Stimulated activated CD4-positive, alpha-beta T cell treated with anti-CD3 and anti-CD28 coated beads, Interleukin-4, amount 100 ng/mL, for 48 hours (primary cell): ENCODE measurements at regions not wholly inside any gene's neighbourhood (a gene's known extent, or its start where the extent isn't known, plus 50 kb on each side); places are given as distances from the start of the nearest gene placed in this dataset.

ENCODE experiments used
- DNase-seq, 2 donors: peaks; one replicate each; pipeline ENCODE4 v3.0.0-alpha.2; 2020; ENCODE audit warnings: low read depth in 2 of 2

DNA sequence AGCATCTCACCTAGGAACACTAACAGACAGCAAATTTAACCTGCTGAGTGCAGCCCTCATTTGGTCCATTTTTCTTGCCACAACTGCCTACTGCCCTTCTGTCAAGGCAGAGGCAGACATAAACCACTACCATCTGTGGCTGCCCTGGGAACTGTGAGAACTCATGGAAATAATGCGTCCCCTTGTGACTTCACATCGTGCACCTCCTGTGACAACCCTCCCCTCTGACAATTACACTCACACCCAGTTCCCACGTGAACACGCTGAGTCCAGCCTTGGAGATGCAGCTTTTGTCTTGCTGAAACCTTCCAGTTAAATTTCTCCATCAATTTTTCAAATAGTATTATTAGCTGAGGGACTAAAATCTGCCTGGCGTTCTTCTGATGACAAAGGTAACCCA, 193.1 kb upstream of the KLF14 start:
- no peak for DNase-seq

DNA sequence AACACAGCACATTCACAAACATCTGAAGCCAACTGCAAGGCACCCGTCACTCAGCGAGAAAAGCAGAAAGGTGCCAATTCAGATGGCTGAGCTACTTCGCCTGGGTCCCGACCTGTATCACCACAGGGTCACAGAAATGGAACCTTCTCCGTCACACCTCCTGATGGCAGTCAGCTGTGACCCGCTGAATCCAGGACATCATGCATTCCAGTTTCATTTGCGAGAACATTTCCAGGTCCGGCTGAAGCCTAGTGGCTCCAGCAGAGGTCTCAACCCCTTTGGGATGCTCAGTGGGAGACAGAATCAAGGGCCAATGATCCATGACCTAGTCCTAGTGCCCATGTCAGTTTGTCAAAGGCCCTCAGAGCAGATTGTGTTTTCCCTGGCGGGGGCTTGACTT, 193.6 kb upstream of the KLF14 start:
- no peak for DNase-seq

DNA sequence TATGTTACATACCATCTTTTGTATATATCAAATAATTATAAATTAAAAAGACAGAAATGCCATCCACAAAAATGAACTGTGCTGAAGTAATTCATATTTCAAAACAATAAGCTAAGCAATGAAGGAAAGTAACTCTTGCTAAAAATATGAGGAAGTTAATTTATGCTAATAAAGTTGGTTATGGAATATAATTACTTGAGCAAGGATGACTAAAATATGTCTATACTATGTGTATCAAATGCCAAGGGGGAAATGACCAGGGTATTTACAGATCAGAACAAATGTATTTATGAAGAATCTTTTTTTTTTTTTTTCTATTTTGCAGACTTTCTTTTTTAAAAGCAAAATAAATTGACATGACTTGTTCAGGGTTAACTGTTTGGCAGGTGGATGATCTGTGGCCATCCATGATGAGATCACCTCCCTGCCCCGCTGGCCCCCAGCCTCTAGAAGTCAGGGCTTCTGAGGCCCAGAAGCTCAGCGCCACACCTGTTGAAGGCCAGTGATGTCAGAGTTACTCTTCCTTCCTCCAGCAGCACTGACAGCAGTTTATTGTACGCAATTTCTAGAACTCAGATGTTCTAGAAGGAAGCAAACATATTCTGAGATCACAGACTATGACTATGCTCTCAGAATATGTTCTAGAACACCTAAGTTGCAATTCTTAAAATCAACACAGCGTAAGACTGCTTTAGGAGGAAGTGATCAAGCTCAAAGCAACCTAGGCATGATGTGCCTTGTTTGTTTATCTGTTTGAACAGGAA, 196.1 kb upstream of the KLF14 start:
- DNase-seq, result no peak

DNA sequence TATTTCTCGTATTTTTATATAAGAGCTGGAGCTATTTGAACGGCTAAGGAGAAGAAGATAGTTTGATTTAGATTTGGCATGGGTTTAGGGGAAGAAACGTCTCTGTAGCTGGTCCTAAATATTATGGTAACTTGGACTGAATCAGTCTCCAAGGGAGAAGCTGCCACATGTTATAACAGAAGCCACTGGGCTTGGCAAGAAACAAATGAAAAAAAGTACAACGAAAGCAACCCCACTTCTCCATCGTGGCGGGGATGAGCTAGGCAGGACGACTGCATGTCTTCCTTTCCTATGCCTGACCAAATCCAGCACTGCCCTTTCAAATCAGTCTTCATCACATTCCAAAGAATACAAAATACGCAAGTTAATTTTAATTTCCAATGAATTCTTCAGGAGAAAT, 196.7 kb upstream of the KLF14 start:
- no peak for DNase-seq

- DNase-seq, result no peak
Observed at GRCh38 chr7:130931423-130931822, 197.4 kb upstream of the KLF14 start.

- no peak for DNase-seq
Observed at GRCh38 chr7:130932088-130932487, 198.1 kb upstream of the KLF14 start.

DNA sequence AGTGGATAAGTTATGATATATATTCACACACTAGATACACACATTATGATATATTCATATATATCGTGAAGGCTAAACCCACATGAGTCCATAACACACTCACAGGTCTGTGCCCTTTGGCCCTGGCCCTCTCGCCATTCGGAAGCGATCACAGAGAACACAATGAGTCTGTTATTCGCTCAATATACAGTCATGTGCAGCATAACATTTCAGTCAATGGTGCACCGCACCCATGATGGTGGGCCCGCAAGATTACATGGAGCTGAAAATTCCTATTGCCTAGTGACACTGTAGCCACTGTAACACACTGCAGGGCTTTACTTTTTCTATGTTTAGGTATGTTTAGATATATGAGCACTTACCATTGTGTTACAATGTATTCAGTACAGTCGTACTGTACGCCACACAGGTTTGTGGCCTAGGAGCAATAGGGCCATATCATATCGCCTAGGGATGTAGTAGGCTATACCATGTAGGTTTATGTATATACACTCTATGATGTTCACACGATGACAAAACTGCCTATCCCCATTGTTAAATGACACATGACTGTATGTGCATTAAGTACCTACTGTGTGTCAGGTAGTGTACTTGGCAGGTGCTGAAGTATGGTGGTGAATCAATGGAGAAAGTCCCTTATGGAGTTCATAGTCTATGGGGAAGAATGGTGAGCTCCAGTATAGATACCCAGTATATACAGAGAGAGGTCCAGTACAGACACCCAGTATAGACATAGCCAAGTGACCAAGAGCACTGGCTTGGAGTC, 198.8 kb upstream of the KLF14 start:
- DNase-seq, result no peak

DNA sequence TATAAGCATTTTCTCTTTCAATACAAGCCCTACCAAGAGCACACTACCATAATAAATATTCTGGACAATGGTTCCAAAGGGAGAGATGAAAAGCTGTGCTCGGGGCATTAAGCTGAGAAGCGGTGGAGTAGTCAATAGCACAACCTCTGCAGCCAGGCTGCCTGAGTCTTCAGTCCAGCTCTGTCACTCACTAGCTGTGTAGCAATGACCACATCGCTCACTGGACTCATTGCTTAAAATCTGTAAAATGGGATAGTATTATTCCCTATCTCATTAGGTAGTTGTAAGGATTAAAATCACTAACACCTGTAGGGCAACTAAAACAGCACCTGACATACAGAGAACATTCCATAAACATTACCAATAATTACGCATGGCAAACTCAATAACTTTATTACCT, 199.9 kb upstream of the KLF14 start:
- no peak for DNase-seq

DNA sequence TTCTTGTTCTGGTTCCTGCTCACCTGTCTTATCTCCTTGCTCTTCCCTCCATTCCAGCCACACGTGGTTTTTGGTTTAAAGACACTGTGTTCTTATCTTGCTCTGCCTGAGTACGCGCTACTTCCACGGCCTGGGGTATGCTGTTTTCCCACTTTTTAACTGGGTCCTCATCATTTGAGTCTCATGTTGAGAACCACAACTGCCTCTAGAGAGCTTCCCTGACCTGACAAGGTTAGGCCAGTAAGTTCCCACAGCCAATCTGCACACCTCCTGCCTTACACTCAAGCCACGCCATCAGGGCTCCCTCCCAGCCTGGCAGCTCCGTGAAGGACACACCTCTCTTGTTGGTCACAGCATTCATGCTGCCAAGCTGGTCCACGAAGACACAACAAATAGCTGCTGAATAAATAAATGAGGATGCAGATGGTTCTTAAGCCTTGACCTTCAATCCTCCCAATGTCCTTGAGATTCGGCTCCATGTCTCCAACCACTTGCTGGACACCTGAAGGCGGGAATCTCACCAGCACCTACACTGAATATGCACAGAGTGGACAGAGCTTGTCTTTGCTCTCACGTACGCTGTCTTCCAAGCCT, 201.7 kb upstream of the KLF14 start:
- no peak for DNase-seq

- no peak for DNase-seq
Observed at GRCh38 chr7:130936202-130936931, 202.4 kb upstream of the KLF14 start.

- no peak for DNase-seq
Observed at GRCh38 chr7:130937016-130937415, 203.0 kb upstream of the KLF14 start.

DNA sequence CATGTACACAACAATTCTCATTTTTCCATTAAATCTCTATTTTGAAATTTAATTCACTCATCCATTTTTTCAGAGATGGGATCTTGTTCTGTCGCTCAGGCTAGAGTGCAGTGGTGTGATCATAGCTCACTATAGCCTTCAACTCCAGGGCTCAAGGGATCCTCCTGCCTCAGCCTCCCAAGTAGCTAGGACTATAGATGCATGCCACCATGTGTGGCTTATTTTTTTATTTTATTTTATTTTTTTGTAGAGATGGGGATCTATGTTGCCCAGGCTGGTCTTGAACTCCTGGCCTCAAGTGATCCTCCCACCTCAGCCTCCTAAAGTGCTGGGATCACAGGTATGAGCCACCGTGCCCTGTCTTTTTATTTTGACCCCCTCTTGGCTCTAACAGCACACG, 203.8 kb upstream of the KLF14 start:
- no peak for DNase-seq

DNA sequence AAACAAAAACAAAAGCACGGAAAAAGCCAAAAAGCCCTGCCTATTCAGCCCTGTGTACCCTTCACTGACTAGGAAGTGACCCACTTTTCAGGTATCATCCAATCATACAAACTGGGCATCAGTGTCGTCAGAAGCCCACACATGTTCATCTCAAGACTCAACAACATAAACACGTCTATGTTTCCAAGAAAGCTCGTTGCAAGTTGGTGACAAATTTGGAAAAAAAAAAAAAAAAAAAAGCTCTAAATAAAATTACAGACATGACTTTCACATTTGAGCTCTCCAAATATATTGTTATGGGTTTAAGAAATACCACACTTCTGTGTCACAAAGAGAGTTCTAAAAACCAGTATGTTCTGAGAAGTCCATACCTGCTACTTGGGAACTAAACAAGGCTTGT, 204.7 kb upstream of the KLF14 start:
- no peak for DNase-seq

GRCh38 chr7:130939321-130940095, 205.5 kb upstream of the KLF14 start:
- DNase-seq, result no peak

- no peak for DNase-seq
Observed at GRCh38 chr7:130940326-130940725, 206.3 kb upstream of the KLF14 start.

- no peak for DNase-seq
Observed at GRCh38 chr7:130940907-130941306, 206.9 kb upstream of the KLF14 start.

DNA sequence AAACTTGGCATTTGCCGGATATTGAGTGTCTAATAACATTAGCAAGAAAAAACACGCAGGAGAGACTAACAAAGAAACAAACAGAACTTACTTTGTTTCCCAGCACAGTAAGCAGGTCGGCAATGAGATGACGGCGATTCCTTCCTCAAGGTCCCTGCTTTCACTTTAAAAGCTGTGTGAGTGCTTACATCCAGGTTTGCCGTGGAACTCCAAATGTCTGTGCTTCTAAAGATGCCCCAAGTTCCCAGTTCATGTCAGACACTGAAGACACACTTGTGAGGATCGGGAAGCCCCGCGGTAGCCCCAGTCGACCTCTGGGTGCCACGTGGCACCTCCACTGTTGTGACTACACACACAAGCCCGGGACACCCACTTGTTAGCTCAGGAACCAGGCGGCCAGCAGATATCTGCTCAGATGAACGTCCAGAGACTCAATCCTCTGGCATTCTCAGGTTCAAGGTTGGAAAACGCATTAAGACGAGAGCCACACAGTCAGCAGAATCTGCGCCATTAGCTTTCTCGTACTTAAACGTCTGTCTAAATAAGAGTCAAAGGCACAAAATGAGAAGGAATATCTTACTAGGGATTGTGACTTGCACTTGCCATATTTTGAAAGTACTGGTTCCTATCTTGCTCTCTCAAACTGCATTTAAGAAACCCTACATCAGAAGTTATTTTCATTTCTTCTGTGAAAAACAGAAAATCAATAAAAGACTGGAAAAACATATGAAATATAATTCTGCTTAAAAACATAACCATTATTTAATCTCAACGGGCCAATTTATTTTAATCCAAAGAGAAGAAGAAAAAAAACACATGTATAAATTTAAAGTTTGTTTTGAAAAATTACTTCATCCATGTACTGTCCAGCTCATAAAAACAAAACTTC, 207.6 kb upstream of the KLF14 start:
- DNase-seq, result no peak

DNA sequence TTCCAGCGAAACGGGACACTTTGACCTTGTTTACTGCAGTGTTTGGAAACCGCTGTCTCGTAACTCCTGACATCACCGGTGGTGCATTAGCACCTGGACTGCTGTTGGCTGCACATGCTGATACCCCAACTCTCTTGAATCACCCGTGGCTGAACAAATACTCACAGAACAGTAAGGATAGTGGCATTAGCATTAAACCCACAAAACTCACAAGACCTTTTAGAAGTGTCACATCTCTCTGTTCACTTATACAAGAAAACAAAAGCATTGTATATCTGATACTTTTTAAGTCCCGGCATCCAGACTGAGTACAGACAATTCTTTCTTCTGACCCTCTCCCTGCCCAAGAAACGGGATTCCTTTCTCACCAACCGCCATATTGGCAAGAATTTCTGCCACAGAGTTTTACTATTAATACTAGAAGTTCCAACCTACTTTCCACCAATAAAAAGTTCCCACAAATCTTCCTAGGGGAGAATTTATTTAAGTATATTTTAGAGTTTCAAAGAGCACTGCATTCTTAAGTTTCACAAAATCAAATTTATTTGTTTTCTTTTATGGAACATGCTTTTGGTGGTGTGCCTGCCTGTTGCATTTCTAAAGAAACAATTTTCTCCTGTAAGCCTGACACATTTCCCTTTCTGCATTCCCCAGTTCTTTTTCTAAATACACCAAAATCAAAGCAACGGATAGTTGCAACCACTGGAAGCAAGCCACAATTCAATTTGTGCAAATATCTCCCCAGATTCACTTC, 208.4 kb upstream of the KLF14 start:
- DNase-seq, result no peak

GRCh38 chr7:130943336-130943901, 209.4 kb upstream of the KLF14 start:
- no peak for DNase-seq
